Activated CD8-positive, alpha-beta T cell treated with anti-CD3 and anti-CD28 coated beads, Interleukin-2, amount 10 ng/mL, durations not matched to agents 7 days and 5 days (primary cell): ENCODE measurements at regions not wholly inside any gene's neighbourhood (a gene's known extent, or its start where the extent isn't known, plus 50 kb on each side); places are given as distances from the start of the nearest gene placed in this dataset.

Experiments used
- ATAC-seq: fragments of 150-1000 bp; cut with Tn5 transposase; one replicate; pipeline ENCODE4 v1.10.0; 2021; ENCODE audit warnings: moderate library complexity
- CTCF ChIA-PET: fragments of 350-600 bp; sonication (Branson Sonifier 250); formaldehyde crosslinking; loops from one replicate; lab custom pipeline; 2021; ENCODE audit warnings: antibody characterized with exemption; lab: Charles Lee
- POLR2A ChIA-PET: fragments of 350-600 bp; sonication (Branson Sonifier 250); formaldehyde crosslinking; loops from one replicate; lab custom pipeline; 2021; ENCODE audit warnings: antibody characterized with exemption; lab: Charles Lee
- DNase-seq: peaks from one replicate; pipeline ENCODE4 v3.0.0-alpha.2; 2020
- H3K27ac Mint-ChIP-seq: one replicate; pipeline ENCODE4 v1.8.0; 2021; ENCODE audit warnings: mild to moderate bottlenecking, mixed read lengths
- H3K27me3 Mint-ChIP-seq: one replicate; pipeline ENCODE4 v1.8.0; 2021; ENCODE audit warnings: low read depth, mixed read lengths
- H3K36me3 Mint-ChIP-seq: one replicate; pipeline ENCODE4 v1.8.0; 2021; ENCODE audit warnings: low read depth, mixed read lengths
- H3K4me1 Mint-ChIP-seq: one replicate; pipeline ENCODE4 v1.8.0; 2021; ENCODE audit warnings: low read depth, mixed read lengths
- H3K4me3 Mint-ChIP-seq: one replicate; pipeline ENCODE4 v1.8.0; 2021; ENCODE audit warnings: mild to moderate bottlenecking, mixed read lengths
- H3K9me3 Mint-ChIP-seq: one replicate; pipeline ENCODE4 v1.8.0; 2022; ENCODE audit warnings: mixed read lengths; ENCODE audit not compliant: insufficient read depth

DNA sequence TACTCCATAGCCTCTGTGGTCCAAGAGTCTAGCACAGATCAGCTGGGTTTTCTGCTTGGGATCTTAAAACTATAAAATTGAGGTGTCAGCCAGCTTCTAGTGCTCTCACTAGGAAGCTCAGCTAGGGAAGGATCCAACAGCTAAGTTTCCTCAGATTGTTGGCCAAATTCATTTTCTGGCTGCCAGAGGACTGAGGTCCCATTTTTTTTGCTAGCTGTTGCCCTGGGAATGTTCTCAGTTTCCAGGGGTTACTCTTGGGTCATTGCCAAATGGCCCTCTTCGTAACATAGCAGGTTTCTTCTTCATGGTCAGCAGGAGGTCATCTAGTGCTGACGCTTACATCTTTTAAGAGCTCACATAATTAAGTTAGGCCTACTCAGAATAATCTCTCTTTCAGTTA, 2178.2 kb downstream of the ARAP2 start:
- no peak for ATAC-seq
- CTCF ChIA-PET, result no interaction called here
- Mint-ChIP-seq H3K36me3 (no peaks in the 10 kb centered on the region), H3K27ac (no peak overlapping the region), H3K9me3 (no peaks in the 10 kb centered on the region), H3K27me3 (no peaks in the 10 kb centered on the region), H3K4me3 (no peak overlapping the region), H3K4me1 (no peaks in the 10 kb centered on the region)
- POLR2A ChIA-PET, result no interaction called here
- DNase-seq, result no peak

DNA sequence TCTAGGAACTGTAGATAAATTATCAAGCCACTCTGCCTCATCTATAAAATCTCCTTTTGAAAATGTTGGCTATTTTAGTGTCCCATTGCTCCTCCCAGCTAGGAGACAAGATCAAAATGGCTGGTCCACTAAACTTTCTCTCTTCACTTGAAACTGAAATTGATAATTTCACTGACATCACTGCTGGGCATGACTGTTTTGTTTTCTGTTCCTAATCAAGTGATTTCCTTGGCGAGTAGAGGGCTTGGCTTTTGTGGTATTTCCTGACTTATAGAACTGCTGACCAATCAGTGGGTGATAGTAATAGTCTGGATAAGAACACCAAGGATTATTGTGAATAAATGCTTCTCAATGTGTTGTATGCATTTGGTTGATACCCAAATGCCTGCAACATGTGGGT, 2152.9 kb downstream of the ARAP2 start:
- DNase-seq, result no peak
- ChIA-PET CTCF (no interaction called here), POLR2A (no interaction called here)
- no peak for ATAC-seq
- H3K27ac Mint-ChIP-seq, result no peak overlapping the region
- H3K9me3 Mint-ChIP-seq, result no peaks in the 10 kb centered on the region
- no peaks in the 10 kb centered on the region for H3K4me1 Mint-ChIP-seq
- no peaks in the 10 kb centered on the region for H3K36me3 Mint-ChIP-seq
- no peaks in the 10 kb centered on the region for H3K27me3 Mint-ChIP-seq
- no peak overlapping the region for H3K4me3 Mint-ChIP-seq

DNA sequence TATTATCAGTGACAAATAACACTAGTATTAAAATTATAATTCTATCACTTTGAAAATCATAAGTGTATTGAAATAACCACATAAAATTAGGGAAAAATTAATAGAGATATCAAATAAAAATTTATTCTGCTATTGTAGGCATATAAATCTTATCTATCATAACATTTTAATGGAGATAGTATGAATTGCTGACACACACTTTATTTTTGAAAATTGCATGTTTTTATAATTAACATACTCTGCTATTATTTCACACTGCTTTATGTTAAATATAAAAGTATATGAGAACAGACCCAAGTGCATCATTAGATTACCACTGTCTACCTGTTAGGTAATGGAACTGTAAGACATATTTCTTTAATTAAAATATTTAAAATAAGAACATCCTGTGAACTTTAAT, 2150.2 kb downstream of the ARAP2 start:
- no peaks in the 10 kb centered on the region for H3K4me1 Mint-ChIP-seq
- H3K4me3 Mint-ChIP-seq, result no peak overlapping the region
- no peaks in the 10 kb centered on the region for H3K27me3 Mint-ChIP-seq
- no peak overlapping the region for H3K27ac Mint-ChIP-seq
- no peak for ATAC-seq
- peaks cover 12% of the 10 kb centered on the region for H3K9me3 Mint-ChIP-seq
- H3K36me3 Mint-ChIP-seq, result no peaks in the 10 kb centered on the region
- POLR2A ChIA-PET, result no interaction called here
- CTCF ChIA-PET, result no interaction called here
- DNase-seq, result no peak

DNA sequence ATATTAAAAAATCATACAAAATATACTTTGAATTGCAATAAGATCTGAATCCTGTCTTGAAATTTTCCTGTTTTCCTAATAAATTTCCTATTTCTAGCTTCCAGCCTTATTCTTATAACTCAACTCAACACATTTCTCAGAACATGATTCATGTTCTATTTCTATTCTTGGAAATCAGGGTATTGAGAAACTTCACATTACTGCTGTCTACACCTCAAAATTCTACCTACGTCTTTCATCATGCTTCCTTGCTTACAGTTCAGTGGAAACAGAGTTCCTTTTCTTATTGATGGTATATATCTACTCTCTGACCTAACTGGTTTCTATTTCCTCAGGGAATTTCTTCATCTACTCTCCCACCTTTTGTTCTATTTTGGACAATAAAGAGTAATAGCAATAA, 2139.0 kb downstream of the ARAP2 start:
- no peaks in the 10 kb centered on the region for H3K27me3 Mint-ChIP-seq
- H3K9me3 Mint-ChIP-seq, result no peaks in the 10 kb centered on the region
- no peaks in the 10 kb centered on the region for H3K36me3 Mint-ChIP-seq
- ChIA-PET POLR2A (no interaction called here), CTCF (no interaction called here)
- H3K4me1 Mint-ChIP-seq, result no peaks in the 10 kb centered on the region
- no peak overlapping the region for H3K27ac Mint-ChIP-seq
- DNase-seq (no peak), ATAC-seq (no peak)
- no peak overlapping the region for H3K4me3 Mint-ChIP-seq

DNA sequence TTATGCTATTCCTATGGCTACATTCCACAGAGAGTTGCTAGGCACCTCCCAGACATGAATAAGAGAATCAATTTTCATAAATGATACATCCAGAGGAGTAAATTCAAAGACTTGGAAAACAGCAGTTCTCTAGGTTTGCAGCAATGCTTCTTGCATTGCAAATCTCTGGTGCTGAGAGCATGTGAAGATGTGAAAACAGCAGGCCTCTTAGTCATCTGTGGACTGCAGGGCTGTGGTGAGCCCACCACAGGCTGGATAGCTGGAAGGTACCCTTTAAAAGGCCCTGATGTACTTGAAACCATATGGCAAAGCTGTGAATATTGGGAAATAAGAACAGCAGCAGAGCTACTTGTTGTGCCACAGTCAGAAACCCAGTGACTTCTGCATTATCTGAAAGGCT, 2135.9 kb downstream of the ARAP2 start:
- H3K9me3 Mint-ChIP-seq, result no peaks in the 10 kb centered on the region
- ATAC-seq (no peak), DNase-seq (no peak)
- no peak overlapping the region for H3K4me3 Mint-ChIP-seq
- no peaks in the 10 kb centered on the region for H3K27me3 Mint-ChIP-seq
- no peak overlapping the region for H3K27ac Mint-ChIP-seq
- ChIA-PET CTCF (no interaction called here), POLR2A (no interaction called here)
- no peaks in the 10 kb centered on the region for H3K36me3 Mint-ChIP-seq
- H3K4me1 Mint-ChIP-seq, result no peaks in the 10 kb centered on the region

DNA sequence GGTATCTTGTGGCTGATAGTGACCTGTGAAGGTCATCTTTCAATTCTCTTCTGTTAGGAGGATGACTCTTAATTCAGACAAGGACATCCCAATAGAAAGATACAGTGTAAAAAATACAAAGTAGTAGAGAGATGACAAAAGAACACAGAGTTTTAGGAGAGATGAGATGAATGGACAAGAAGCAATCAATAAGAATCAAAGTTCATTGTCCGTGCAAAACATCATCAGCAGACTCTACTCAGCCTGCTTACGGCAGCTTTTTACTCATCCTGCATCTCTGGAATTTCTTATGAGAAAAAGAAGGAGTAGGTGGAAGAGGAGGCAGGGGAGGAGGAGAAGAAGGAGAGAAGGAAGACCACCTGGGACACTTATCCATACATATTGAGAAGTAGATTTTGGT, 2131.7 kb downstream of the ARAP2 start:
- ATAC-seq (no peak), DNase-seq (no peak)
- POLR2A ChIA-PET, result no interaction called here
- Mint-ChIP-seq H3K4me1 (no peaks in the 10 kb centered on the region), H3K27ac (no peak overlapping the region), H3K9me3 (no peaks in the 10 kb centered on the region), H3K27me3 (no peaks in the 10 kb centered on the region), H3K4me3 (no peak overlapping the region), H3K36me3 (no peaks in the 10 kb centered on the region)
- CTCF ChIA-PET, result no interaction called here

DNA sequence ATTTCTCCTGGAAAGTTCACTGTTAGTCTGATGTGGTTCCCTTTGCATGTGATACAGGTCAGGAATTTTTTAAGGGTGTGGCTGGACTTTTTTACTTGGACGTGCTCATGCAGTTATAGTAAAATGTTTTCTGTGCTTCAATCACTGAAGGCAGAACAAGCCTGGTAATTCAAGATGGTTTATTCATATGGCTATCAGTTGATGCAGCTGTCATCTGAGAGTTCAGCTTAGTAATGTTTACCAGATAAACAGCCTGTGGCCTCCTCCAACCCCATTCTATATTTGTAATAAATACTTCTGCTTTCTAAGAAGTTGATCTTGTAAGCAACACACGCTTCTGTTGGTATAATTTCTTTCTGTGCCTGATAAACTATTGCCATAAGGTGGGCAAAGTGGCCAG, 2105.9 kb downstream of the ARAP2 start:
- no peak overlapping the region for H3K27ac Mint-ChIP-seq
- ATAC-seq, result no peak
- CTCF ChIA-PET, result no interaction called here
- POLR2A ChIA-PET, result no interaction called here
- peaks cover 23% of the 10 kb centered on the region for H3K9me3 Mint-ChIP-seq
- no peaks in the 10 kb centered on the region for H3K36me3 Mint-ChIP-seq
- H3K4me1 Mint-ChIP-seq, result no peaks in the 10 kb centered on the region
- no peak overlapping the region for H3K4me3 Mint-ChIP-seq
- H3K27me3 Mint-ChIP-seq, result no peaks in the 10 kb centered on the region
- no peak for DNase-seq

DNA sequence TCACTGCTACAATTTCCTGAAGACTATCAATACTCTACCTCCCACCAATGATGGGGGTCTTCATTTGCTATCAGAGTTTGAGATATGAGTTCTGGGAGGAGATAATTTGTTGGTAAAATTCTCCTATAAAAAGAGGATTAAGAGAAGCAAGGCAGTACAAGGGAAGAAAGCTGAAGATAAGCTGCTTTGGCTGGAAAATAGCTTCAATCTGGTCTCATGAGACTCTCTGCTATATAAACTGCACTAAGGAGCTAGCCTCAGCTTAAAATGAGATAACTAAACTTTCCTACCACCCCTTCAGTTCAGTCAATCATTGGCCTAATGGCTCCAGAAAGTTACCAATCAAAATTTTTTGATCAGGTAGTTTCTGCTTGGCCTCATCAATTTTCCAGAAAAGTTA, 2105.0 kb downstream of the ARAP2 start:
- ChIA-PET CTCF (no interaction called here), POLR2A (interaction anchor here (0.6 kb wide), 1 partner anchor 1555 kb away, joined by 3 read pairs; no protein-coding TSS in a partner anchor)
- Mint-ChIP-seq H3K4me1 (no peaks in the 10 kb centered on the region), H3K9me3 (peaks cover 20% of the 10 kb centered on the region), H3K27me3 (no peaks in the 10 kb centered on the region), H3K36me3 (no peaks in the 10 kb centered on the region), H3K27ac (no peak overlapping the region), H3K4me3 (no peak overlapping the region)
- ATAC-seq, result no peak
- no peak for DNase-seq

DNA sequence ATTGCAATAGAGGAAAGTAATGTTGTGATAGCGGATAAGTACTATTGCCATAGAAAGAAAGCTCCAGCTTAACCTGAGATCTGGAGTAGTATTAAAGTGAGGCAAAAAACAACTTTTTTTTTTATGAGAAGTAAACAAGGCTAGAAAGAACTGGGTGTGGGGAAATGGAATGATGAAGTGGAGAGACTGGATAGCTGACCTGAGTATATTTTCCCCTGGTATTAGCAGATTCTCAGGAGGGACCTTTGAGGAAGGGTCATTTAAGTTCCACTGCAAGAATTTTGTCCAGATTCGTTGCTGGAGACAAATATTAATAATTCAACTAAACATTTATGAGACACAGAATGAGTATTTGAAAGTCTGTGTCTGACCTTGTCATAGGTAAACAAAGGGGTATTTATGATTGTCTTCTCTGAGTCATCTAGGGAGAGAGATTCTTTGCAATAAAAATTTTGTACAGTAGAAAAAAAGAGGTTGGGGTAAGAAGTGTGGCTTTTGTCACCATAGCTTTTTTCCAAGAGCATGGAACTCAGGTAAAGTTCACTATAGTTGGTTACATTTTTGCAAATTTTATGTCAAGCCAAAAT, 2095.9 kb downstream of the ARAP2 start:
- ChIA-PET POLR2A (no interaction called here), CTCF (no interaction called here)
- Mint-ChIP-seq H3K27me3 (no peaks in the 10 kb centered on the region), H3K36me3 (no peaks in the 10 kb centered on the region), H3K4me1 (no peaks in the 10 kb centered on the region), H3K4me3 (no peak overlapping the region), H3K27ac (no peak overlapping the region), H3K9me3 (no peaks in the 10 kb centered on the region)
- DNase-seq (no peak), ATAC-seq (no peak)

DNA sequence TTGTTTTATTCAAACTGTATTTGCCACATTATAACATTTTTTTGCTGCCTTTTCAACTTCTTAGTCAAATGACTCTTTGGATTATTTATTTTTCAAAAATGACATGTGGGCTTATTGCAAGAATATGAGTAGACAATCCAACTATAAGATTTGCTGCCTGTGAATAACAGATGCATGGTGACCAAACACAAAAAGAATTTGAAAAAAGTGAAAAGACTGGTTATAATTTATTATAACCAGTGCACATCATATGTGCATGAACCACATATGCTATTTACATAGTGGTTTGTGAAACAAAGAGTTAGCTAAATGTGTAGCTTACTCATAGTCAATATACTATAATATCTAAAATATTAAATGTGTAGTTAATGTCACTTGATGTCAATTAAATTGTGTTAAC, 2086.8 kb downstream of the ARAP2 start:
- ChIA-PET POLR2A (no interaction called here), CTCF (no interaction called here)
- Mint-ChIP-seq H3K27me3 (no peaks in the 10 kb centered on the region), H3K4me1 (no peaks in the 10 kb centered on the region), H3K9me3 (peaks cover 22% of the 10 kb centered on the region), H3K4me3 (no peak overlapping the region), H3K27ac (no peak overlapping the region), H3K36me3 (no peaks in the 10 kb centered on the region)
- no peak for DNase-seq
- no peak for ATAC-seq

DNA sequence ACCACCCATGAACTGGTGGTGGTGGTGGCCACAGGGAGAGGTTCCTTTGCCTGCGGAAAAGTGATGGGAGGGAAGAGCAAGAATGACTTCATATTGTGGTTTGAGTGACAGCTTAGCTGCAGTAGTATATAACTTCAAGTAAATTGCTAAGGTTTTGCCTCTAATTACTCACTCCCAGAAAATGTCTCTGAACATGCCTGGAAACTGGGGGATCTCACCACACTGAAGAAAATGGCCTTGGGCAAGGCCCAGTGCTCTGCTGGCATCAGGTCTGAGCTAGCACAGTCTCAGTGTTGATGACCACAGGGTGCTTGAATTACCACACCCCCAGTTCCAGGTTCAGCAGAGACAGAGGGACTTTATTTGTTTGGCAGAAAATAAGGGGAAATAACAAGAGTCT, 2085.4 kb downstream of the ARAP2 start:
- H3K27me3 Mint-ChIP-seq, result no peaks in the 10 kb centered on the region
- no peak for ATAC-seq
- ChIA-PET CTCF (no interaction called here), POLR2A (no interaction called here)
- H3K4me3 Mint-ChIP-seq, result no peak overlapping the region
- H3K9me3 Mint-ChIP-seq, result peaks cover 34% of the 10 kb centered on the region
- DNase-seq, result no peak
- H3K4me1 Mint-ChIP-seq, result no peaks in the 10 kb centered on the region
- H3K36me3 Mint-ChIP-seq, result no peaks in the 10 kb centered on the region
- no peak overlapping the region for H3K27ac Mint-ChIP-seq

DNA sequence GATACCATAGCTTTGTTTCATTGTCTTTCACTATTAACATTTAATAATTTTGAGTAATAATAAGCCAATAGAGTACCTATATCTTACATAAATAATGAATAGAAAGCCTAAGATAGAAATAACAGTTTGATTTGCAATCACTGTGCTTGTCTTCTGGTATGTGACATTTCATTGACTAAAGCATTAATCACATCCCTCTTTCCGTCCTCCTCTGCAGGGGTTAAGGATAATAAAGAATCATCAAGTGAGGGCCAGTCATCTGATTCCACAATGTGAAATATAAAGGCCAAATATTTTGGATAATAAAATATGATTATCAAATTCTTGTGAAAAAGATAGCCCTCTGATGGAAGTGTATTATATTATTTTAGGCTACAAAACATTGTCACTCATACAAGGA, 2073.4 kb downstream of the ARAP2 start:
- no peak overlapping the region for H3K27ac Mint-ChIP-seq
- ChIA-PET CTCF (no interaction called here), POLR2A (no interaction called here)
- no peaks in the 10 kb centered on the region for H3K4me1 Mint-ChIP-seq
- no peaks in the 10 kb centered on the region for H3K27me3 Mint-ChIP-seq
- no peaks in the 10 kb centered on the region for H3K36me3 Mint-ChIP-seq
- H3K9me3 Mint-ChIP-seq, result peaks cover 12% of the 10 kb centered on the region
- ATAC-seq (no peak), DNase-seq (no peak)
- H3K4me3 Mint-ChIP-seq, result no peak overlapping the region

DNA sequence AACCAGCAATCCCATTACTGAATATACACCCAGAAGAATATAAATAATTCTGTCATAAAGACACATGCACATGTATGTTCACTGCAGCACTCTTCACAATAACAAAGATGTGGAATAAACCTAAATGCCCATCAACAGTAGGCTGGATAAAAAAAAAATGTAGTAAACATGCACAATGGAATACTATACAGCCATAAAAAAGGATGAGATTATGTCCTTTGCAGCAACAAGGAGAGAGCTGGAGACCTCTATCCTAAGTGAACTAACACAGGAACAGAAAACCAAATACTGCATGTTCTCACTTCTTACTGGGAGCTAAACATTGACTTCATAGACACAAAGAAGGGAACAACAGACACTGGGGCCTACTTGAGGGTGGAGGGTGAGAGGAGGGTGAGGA, 2067.7 kb downstream of the ARAP2 start:
- Mint-ChIP-seq H3K4me3 (no peak overlapping the region), H3K27ac (no peak overlapping the region), H3K4me1 (no peaks in the 10 kb centered on the region), H3K27me3 (no peaks in the 10 kb centered on the region), H3K9me3 (peaks cover 18% of the 10 kb centered on the region), H3K36me3 (no peaks in the 10 kb centered on the region)
- POLR2A ChIA-PET, result no interaction called here
- ATAC-seq (no peak), DNase-seq (no peak)
- CTCF ChIA-PET, result no interaction called here
